Sigmoid colon (tissue), 4 donors: ENCODE measurements at regions not wholly inside any gene's neighbourhood (a gene's known extent, or its start where the extent isn't known, plus 50 kb on each side); places are given as distances from the start of the nearest gene placed in this dataset.

Source experiments
- CTCF ChIP-seq, 4 experiments: fragments of 450-650 bp in 3 of 4; fragments of 200-600 bp in 1 of 4; IDR thresholded peaks; one replicate each; pipeline ENCODE4 v1.5.1; 2016 to 2019; ENCODE audit warnings: antibody characterized with exemption in 4 of 4, mild to moderate bottlenecking in 3 of 4, moderate library complexity in 2 of 4
- EP300 ChIP-seq, 4 donors: sonication (generic); formaldehyde crosslinking; IDR thresholded peaks; one replicate each; pipeline ENCODE4 v1.6.1; 2017; ENCODE audit warnings: antibody characterized with exemption in 4 of 4
- POLR2A ChIP-seq, 2 donors: fragments of 450-650 bp; IDR thresholded peaks; one replicate each; pipeline ENCODE4 v1.6.1; 2016; ENCODE audit warnings: antibody characterized with exemption in 2 of 2, mild to moderate bottlenecking in 2 of 2, moderate library complexity in 2 of 2
- POLR2AphosphoS5 ChIP-seq, 4 donors: sonication (generic); formaldehyde crosslinking; IDR thresholded peaks; one replicate each; pipeline ENCODE4 v1.6.1; 2017; ENCODE audit warnings: antibody characterized with exemption in 4 of 4

GRCh38 chr4:63777601-63778000, 631.6 kb downstream of the TECRL start:
- TF ChIP-seq CTCF (IDR thresholded peaks at IDR 0.05) (no peak), POLR2AphosphoS5 (IDR thresholded peaks at IDR 0.05) (no peak), POLR2A (IDR thresholded peaks at IDR 0.05) (no peak), EP300 (IDR thresholded peaks at IDR 0.05) (no peak)
